PC-3 (cell line): ENCODE measurements at regions not wholly inside any gene's neighbourhood (a gene's known extent, or its start where the extent isn't known, plus 50 kb on each side); places are given as distances from the start of the nearest gene placed in this dataset.

Experiments used
- CTCF ChIP-seq: fragments of 300-600 bp; sonication (generic); conservative IDR thresholded peaks from 2 replicates; pipeline ENCODE4 v1.5.1; 2017; ENCODE audit warnings: antibody characterized with exemption, low read depth, mild to moderate bottlenecking, low read length
- EZH2 ChIP-seq: fragments of 300-600 bp; sonication (generic); IDR thresholded peaks from one replicate; pipeline ENCODE4 v1.6.1; 2017; ENCODE audit warnings: antibody characterized with exemption, mild to moderate bottlenecking, low read length; ENCODE audit not compliant: unreplicated experiment

GRCh38 chr3:147655236-147655635 is 246.1 kb downstream of the ZIC1 start:
- TF ChIP-seq CTCF (no peak), EZH2 (no peak)
